GM21576 (cell line): ENCODE measurements at regions not wholly inside any gene's neighbourhood (a gene's known extent, or its start where the extent isn't known, plus 50 kb on each side); places are given as distances from the start of the nearest gene placed in this dataset.
"Not testable (repeated sequence)": the region's sequence is repeated elsewhere in the genome, so short reads cannot be mapped to it uniquely, and the experiment has no call there.

Experiments used
- ATAC-seq: cut with Tn5 transposase; IDR thresholded peaks from one replicate; pipeline ENCODE4 v1.9.1; 2021; ENCODE audit warnings: mild to moderate bottlenecking, moderate library complexity; ENCODE audit not compliant: unreplicated experiment

DNA sequence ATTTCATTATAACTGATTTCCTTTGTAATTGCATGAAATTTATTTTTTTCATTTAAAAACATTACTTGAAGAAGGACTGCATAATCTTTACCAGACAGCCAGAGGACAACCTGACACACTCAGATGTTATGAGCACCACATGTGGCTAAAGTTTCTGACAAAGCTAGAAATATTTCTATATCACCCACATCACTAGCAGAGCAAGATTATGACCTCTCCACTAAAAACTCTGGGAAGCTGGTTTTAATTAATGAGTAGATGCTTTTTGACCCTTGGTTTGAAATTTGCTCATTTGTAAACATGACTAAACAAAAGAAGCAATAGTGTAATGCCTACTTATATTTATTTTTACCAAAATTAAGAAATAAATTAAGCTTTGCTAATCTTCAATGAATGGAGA, 661.5 kb upstream of the EPHA5 start:
- ATAC-seq = no peak

DNA sequence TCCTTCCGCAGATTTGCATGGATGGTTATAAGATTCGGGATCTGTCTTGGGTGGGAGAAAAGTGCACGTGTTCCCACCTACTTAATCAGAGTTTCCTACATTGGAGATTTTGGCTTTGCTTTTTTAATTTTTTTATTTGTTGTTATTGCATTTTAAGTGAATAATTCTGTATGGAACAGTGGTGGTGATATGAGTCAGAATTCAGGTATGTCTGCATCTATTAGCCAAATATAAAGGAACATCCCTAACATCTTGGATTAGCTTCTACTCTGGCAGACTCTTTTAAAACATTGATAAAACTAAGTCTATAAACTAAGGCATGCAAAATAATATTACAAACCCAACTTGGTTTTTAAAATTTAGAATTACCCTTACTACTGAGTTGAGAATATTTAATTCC, 659.8 kb upstream of the EPHA5 start:
- ATAC-seq = no peak

DNA sequence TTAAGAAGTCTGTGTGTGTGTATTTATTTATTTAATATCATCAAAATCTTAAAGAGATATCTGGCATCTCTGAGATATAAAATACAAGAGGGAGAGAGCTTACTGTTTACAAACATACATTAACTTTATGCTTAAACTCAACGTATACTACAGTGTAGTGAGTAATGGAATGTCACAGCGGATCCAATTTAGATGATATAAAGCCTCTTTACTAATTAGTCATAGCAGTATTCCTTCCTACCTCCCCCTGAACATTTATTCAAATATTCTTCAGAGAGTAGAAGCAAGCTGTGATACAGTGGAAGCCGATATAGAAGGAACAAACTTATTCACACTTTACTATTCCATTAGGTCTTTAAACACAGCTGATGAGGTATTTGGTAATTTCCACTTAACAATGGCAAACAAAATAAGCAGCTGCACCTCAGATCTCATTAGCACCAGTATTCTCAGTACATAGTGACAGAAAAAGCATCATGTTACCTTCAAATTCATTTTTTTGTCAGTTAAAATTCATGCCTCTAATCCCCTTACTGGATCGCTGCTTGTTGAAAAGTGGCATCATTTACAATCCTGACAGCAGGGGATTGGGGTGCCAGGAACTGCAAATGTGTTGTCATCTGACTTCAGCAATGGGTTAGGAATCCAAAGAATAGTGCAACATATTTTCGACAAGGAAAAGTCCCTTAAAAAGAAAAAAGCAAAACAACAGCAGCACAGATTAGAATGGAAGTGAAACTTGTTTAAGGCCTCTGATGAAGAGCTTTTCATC, 658.7 kb upstream of the EPHA5 start:
- no peak for ATAC-seq

GRCh38 chr4:66307641-66308438, 637.6 kb upstream of the EPHA5 start:
- no peak for ATAC-seq

DNA sequence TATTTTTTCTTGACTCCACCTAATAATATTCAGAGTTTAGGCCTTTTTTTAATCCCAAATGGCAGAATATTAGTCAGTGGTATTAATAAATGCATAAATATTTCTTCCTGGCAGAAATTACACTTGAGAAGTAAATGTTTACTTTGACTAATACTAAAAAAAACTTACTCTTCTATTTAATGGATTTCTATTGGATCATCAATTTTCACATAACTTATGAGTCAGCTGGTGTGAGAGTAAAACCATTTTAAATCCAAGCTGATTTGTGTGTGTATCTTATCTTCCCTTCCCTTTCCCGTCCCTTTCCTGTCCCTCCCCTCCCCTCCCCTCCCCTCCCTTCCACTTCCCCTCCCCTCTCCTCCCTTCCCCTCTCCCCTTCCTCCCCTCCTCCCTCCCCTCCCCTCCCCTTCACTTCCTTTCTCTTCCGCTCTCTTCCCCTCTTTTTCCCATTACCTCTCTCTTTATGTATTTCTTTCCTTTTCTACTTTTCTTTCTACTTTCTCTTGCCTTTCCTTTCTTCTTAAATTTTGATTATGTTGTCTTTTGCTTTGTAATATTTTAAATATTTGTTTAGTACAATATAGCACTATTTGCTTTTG, 630.1 kb upstream of the EPHA5 start:
- ATAC-seq = no peak

GRCh38 chr4:66298569-66298968, 628.3 kb upstream of the EPHA5 start:
- no peak for ATAC-seq

- ATAC-seq = no peak
These were observed 627.4 kb upstream of the EPHA5 start for GRCh38 chr4:66297703-66298102.

DNA sequence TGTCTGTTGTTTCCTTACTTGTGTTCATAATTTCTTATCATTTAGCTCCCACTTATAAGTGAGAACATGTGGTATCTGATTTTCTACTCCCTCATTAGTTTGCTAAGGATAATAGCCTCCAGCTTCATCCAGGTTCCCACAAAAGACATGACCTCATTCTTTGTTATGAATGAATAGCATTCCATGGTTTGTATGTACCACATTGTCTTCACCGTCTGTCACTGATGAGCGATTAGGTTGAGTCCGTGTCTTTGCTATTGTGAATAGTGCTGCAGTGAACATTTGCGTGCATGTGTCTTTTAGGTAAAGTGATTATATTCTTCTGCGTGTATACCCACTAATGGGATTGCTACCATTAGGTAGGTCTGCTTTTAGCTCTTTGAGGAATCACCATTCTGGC, 624.3 kb upstream of the EPHA5 start:
- no peak for ATAC-seq

DNA sequence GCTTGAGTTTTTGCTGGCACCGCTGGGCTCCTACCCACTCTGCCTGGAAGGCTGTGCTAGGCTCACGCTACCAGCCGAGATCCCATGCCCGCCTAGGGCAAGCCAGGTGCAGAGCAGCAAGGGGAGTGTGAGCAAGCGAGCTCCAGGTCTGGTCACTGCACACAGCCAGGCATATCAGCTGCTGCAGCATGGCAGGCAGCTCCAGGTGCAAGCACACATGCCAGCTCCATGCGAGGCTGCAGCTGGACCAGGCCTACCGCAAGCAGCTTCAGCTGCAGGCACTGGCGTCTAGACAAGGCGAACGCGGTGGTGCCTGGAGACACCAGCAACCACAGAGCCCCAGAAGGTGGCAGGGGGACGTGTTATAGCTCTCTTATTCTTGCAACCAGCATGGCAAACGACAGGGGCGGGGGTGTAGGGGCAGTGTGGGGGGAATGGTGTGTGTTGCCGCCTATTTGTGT, 614.7 kb upstream of the EPHA5 start:
- ATAC-seq = no peak

DNA sequence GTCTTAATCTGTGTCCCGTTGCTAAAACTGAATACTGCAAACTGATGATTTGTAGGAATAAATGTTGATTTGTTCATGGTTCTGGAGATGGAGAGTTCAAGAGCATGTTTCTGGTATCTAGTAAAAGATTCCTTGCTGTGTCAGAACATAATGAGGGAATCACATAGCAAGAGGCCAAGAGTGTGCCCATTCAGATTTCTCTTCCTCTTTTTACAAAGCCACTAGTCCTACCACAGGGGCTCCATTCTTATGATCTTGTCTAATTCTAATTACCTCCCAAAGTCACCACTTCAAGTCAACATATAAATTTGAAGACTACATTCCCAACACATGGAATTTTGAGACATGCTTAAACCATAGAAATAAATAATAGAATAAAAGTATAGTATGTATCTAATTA, 608.8 kb upstream of the EPHA5 start:
- ATAC-seq = no peak

GRCh38 chr4:66275411-66276038, 605.2 kb upstream of the EPHA5 start:
- no peak for ATAC-seq

GRCh38 chr4:66273110-66273509, 602.8 kb upstream of the EPHA5 start:
- no peak for ATAC-seq

GRCh38 chr4:66270356-66270755, 600.1 kb upstream of the EPHA5 start:
- not testable (repeated sequence) for ATAC-seq

GRCh38 chr4:66266554-66266953, 596.3 kb upstream of the EPHA5 start:
- not testable (repeated sequence) for ATAC-seq

GRCh38 chr4:66266035-66266434, 595.7 kb upstream of the EPHA5 start:
- ATAC-seq = no peak

- ATAC-seq = no peak
These were observed 582.0 kb upstream of the EPHA5 start for GRCh38 chr4:66252291-66252690.

DNA sequence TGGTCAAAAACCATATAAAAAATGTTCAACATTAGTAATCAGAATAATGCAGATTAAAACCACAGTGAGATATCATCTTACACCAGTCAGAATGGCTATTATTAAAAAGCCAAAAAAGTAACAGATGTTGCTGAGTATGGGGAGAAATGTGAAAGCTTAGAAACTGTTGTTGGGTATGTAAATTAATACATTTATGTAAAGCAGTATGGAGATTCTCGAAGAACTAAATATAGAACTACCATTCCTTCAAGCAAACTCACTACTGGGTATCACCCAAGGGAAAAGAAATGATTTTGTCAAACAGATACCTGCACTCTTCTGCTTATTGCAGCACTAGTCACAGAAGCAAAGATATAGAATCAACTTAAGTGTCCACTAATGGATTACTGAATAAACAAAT, 576.4 kb upstream of the EPHA5 start:
- ATAC-seq = no peak

DNA sequence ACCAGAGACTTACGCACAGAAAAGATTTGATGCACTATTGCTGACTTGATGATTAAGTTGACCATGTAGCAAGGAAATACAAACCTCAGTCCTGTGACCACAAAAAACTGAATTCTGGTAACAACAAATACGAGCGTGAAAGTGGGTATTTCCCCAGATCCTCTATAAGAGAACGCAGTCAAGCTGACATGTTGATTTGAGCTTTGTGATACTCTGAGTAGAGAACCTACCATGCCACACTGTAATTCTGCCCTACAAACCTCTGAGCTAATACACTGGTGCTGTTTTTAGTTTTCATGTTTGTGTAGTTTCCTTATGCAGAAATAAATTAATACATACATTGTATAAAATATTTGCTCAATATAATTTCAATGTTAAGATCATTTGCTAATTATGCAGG, 565.6 kb upstream of the EPHA5 start:
- ATAC-seq = no peak

GRCh38 chr4:66229885-66230284, 559.6 kb upstream of the EPHA5 start:
- no peak for ATAC-seq

GRCh38 chr4:66225539-66225938, 555.2 kb upstream of the EPHA5 start:
- ATAC-seq = no peak

DNA sequence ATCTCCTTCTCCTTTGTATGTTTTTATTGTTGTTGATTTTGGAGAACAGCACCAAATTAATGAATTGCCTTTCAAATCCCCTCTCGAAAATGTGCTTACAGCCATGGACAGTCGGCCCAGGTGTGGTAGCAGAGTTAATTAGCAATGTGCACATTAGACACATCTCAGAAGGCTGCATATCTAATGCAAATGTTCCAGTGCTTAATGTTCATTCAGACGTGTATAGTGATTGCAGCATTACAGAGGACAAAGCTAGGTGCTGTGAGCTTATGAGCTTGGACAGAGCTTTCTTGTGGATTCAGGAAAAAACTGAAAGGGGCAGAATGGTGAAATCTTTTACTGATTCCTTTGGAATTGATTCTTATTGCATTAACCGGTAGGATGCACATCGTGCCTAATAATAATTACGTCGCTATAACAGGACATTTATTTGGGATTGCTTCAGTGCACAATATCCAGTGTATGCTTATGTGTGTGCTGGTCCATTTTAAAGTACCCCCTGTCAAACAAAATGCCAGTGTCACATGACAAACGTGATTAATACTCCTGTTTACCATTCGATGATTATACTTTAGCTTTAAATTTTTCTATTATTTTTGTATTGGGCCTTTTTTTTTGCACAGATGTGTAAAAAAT, 552.9 kb upstream of the EPHA5 start:
- ATAC-seq = no peak
